ENCODE measurements at regions not wholly inside any gene's neighbourhood (a gene's known extent, or its start where the extent isn't known, plus 50 kb on each side); places are given as distances from the start of the nearest gene placed in this dataset.

DNA sequence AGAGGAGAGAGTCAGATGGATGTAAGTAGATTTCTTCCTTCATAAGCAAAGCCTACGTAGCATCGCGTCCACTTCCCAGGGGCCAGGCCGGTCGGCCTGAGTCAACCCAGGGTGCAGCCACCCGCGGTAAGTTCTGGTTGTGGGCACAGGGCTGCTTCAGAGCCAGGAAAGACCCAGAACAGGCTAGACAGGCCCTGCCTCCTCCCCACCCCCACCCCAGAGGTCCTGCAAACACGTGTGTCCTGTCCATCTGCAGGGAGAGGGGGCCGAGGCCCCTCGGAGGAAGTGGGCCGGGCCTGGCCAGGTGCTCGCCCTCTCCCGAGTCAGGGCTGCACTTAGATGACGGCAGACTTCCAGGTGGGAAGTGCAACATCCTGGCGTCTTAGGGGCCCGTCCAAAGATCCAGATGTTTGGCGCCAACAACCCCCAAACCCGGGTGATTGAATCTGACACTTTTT is 100.8 kb upstream of the ALDH1A3 start:
- TF ChIP-seq POLR2AphosphoS5 (IDR thresholded peaks at IDR 0.05; ENCODE audit: low read depth, low read length) (no peak), POLR2A (IDR thresholded peaks at IDR 0.05; ENCODE audit: low read depth, low read length) (no peak), TAF1 (IDR thresholded peaks at IDR 0.05; ENCODE audit: borderline replicate concordance, low read depth, low read length) (no peak)
